ENCODE measurements at regions not wholly inside any gene's neighbourhood (a gene's known extent, or its start where the extent isn't known, plus 50 kb on each side); places are given as distances from the start of the nearest gene placed in this dataset.
A peak's percentile ranks its signal among the peaks of the same experiment; 100 is the strongest.

DNA sequence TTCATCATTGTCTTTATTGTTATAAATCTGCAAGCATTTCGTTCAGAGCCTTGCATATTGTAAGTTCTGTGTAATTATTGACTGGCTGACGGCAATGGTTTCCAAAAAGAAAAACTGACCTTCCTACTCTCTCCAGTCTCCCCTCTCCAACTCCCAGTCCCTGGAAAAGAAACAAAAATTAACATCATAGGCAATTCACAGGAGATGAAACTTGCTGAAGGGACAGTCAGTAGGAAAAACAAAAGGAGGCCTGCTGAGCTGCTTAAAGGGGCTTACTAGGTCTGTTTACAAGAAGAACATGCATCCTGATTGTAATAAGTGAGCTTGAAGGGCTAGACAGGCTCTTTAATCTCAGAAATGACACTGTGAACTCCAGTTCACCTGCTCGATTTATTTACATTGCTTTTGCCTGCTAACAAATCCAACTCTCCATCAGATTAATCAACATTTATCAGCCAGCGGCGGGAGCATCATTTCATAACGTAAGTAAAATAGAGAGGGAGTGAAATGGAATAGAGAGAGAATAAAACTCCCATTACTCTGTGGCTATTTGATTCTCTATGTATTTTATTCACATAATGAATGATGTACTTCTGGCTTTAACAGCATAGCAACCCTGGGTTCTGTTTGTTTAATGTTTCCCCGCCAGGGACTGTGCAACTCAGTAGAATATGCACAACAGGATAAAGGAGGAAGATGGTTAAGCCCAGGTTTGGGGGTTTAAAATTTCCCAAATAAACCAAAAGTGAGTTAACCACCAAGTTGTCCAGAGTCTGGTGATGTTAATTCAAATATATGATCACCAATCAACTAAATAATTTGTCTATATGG, 256.7 kb upstream of the SETBP1 start:
- H3K9me3 Mint-ChIP-seq, result peaks cover 17 to 19% of the 10 kb centered on the region in 2 donors
- DNase-seq (ENCODE audit: low spot score in 2 of 2) (no peak), ATAC-seq (no peak)
- peaks cover 0 to 5% of the 10 kb centered on the region in 2 donors for H3K36me3 Mint-ChIP-seq
- H3K27ac Mint-ChIP-seq, result no peak overlapping the region

GRCh38 chr18:44424645-44425035, 256.0 kb upstream of the SETBP1 start:
- Mint-ChIP-seq H3K9me3 (peaks cover 15 to 19% of the 10 kb centered on the region in 2 donors), H3K27ac (no peak overlapping the region), H3K36me3 (no peaks in the 10 kb centered on the region)
- ATAC-seq, result no peak
- DNase-seq (ENCODE audit: low spot score in 2 of 2), result no peak

DNA sequence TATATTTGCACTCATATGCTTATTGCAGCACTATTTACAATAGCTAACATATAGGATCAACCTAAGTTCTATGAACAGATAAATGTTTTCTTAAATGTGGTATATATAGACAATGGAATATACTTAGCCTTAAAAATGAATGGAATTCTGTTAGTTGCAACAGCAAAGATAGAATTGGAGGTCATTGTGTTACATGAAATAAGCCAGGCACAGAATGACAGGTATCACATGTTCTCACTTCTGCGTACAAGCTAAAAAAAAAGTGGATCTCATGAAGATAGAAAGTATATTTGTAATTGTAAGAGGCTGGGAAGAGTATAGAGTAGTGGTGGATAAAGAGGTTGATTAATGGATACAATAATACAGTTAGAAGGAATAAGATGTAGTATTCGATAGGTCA, 255.5 kb upstream of the SETBP1 start:
- ATAC-seq, result no peak
- no peak for DNase-seq (ENCODE audit: low spot score in 2 of 2)
- H3K36me3 Mint-ChIP-seq, result no peaks in the 10 kb centered on the region
- H3K27ac Mint-ChIP-seq, result no peak overlapping the region
- H3K9me3 Mint-ChIP-seq, result peaks cover 12 to 17% of the 10 kb centered on the region in 2 donors

DNA sequence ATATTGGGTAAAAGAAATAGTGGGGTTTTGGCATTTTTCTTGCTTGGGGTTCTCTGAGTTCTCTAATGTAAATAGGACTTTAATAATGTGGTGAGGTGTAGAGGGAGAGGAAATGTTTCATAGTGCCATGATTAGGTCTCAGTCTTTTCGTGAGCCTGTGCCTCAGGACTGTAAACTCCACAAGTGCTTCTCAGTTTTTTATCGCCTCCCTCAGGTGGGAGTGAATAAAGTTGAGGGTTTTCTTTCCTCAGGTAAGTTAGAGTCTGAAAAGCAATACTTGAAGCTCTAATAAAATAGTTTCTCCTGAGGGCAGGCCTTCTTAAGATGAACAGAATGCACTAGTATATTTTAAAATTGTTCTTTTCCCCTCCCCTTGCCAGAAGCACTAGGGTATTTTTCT, 243.1 kb upstream of the SETBP1 start:
- Mint-ChIP-seq H3K36me3 (peaks cover 0 to 6% of the 10 kb centered on the region in 2 donors), H3K27ac (no peak overlapping the region), H3K9me3 (peaks cover 13 to 19% of the 10 kb centered on the region in 2 donors)
- no peak for DNase-seq (ENCODE audit: low spot score in 2 of 2)
- no peak for ATAC-seq

DNA sequence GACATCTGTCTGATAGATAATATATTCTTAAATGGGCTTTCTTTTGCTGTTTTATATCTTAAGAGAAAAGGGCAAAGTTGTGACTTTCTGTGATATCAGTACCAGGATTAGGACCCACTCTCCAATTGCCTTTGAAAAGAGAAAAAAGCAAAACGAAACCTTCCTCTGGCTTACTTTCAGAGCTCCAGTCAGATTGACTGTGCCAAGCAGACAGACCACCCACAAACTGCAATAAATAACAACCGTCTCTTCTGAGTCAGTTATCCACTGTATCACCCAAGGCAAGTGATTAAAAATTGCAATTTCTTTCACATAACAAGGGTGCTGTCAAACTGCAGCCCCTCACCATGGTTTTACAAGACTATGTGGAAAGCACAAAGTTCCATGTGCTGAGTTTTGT, 230.5 kb upstream of the SETBP1 start:
- DNase-seq (ENCODE audit: low spot score in 2 of 2) (no peak), ATAC-seq (no peak)
- Mint-ChIP-seq H3K36me3 (no peaks in the 10 kb centered on the region), H3K9me3 (peaks cover 3 to 25% of the 10 kb centered on the region in 2 donors), H3K27ac (no peak overlapping the region)

- ATAC-seq (no peak), DNase-seq (ENCODE audit: low spot score in 2 of 2) (no peak)
- no peak overlapping the region for H3K27ac Mint-ChIP-seq
- no peaks in the 10 kb centered on the region for H3K36me3 Mint-ChIP-seq
- H3K9me3 Mint-ChIP-seq, result peaks cover 4 to 21% of the 10 kb centered on the region in 2 donors
Observed at GRCh38 chr18:44452346-44452745, 228.3 kb upstream of the SETBP1 start.

DNA sequence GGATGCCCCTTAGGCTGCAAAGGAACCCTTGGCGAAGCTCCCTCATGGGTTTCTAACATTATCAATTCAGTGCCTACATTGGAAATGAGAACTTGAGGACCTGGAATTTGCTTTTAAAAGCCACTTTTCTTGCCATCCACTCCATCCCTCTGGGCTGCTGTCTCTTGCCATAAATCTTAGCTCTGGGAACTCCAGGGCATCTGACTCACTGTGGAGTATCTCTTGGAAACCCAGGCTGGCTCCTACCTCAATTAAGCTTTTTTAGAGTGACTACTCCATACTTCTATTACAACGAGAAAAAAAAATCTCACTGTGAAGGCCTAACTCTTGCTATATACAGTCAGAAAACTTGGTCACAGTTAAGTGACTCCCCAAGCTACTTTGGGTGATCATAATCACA, 227.2 kb upstream of the SETBP1 start:
- H3K9me3 Mint-ChIP-seq, result peaks cover 8 to 19% of the 10 kb centered on the region in 2 donors
- H3K36me3 Mint-ChIP-seq, result no peaks in the 10 kb centered on the region
- no peak for DNase-seq (ENCODE audit: low spot score in 2 of 2)
- H3K27ac Mint-ChIP-seq, result no peak overlapping the region
- ATAC-seq, result no peak

GRCh38 chr18:44458777-44459176, 221.9 kb upstream of the SETBP1 start:
- ATAC-seq (peak; percentile 62 to 78), DNase-seq (ENCODE audit: low spot score in 2 of 2) (no peak)
- Mint-ChIP-seq H3K9me3 (peaks cover 11 to 16% of the 10 kb centered on the region in 2 donors), H3K36me3 (no peaks in the 10 kb centered on the region), H3K27ac (no peak overlapping the region)

DNA sequence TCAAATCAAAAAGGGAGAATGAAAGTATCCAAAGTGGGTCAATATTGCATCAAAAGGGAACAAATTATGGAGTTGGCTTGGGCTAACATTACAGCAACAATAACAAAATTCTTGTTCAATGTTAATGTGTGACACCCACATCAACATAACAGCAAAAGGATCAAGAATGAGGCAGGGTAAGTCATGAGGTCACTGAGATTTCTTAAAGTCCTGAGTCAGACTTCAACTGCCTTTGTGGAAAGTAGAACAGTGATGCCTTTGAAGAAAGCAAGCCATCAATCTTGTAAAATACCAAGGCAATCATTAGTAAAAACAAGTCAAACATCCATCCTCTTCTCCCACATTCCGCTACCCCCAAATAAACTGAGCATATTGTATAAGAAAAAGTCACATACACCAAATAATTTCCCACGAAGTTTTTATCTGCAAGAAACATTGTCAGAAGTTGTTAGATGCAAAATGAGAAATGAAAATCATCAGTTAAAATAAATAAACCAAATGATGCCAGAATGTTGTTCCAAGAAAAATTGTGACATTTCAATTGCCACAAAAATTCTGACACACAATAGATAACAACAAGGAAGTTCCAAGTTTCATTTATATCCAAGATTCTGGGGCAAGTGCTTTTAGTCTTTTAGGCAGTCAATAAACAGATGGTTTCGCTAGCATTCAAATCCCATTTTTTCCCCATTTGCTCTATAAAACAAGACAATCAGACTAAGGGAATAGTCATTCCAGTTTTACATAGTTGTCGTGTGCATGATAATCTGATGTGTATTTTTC, 216.1 kb upstream of the SETBP1 start:
- DNase-seq (ENCODE audit: low spot score in 2 of 2) (no peak), ATAC-seq (no peak)
- peaks cover 8 to 18% of the 10 kb centered on the region in 2 donors for H3K9me3 Mint-ChIP-seq
- H3K27ac Mint-ChIP-seq, result no peak overlapping the region
- no peaks in the 10 kb centered on the region for H3K36me3 Mint-ChIP-seq

DNA sequence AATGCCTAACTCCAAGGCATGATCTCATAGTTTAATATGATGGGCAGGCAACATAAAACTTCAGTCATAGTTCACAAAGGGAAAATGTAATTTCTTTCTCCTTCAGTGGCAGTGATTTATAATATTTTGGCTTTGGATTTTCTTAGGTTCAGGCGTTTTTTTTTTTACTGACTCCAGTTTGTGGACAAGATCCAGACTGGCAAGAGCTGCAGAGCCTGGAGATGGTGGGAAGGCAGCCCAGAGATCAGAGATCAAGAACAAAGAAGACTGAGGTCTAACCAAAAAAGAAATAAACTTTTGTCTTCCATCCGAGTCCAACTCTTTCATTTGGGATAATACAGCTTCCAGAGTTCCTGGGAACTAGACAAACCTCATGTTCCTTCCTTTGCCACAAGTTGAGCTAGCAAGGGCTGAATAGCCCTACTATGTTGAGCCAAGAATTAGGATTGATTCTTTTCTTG, 215.3 kb upstream of the SETBP1 start:
- Mint-ChIP-seq H3K27ac (no peak overlapping the region), H3K9me3 (peaks cover 8 to 18% of the 10 kb centered on the region in 2 donors), H3K36me3 (no peaks in the 10 kb centered on the region)
- ATAC-seq, result no peak
- no peak for DNase-seq (ENCODE audit: low spot score in 2 of 2)

GRCh38 chr18:44466997-44467396, 213.7 kb upstream of the SETBP1 start:
- H3K27ac Mint-ChIP-seq, result no peak overlapping the region
- H3K36me3 Mint-ChIP-seq, result no peaks in the 10 kb centered on the region
- no peak for ATAC-seq
- no peak for DNase-seq (ENCODE audit: low spot score in 2 of 2)
- peaks cover 8 to 18% of the 10 kb centered on the region in 2 donors for H3K9me3 Mint-ChIP-seq

DNA sequence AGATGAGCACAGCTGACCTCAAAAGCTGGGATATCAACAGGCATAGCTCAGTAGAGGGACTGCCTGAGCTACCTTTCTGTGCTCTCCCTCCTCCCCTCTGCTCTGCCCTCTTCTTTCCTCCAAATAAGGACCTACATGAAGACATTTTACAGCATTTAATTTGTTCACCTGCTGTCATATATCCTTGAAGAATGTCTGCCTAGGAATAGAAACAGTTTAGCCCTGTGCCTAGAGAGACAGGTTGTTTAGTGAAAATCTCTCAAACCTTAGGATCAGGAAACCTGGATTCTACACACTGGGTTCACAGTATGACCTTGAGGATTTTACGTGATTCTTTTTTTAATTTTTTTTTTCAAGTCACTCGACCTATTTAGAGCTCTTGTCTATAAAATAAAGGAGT, 213.0 kb upstream of the SETBP1 start:
- DNase-seq (ENCODE audit: low spot score in 2 of 2) (no peak), ATAC-seq (no peak)
- H3K27ac Mint-ChIP-seq, result no peak overlapping the region
- no peaks in the 10 kb centered on the region for H3K36me3 Mint-ChIP-seq
- H3K9me3 Mint-ChIP-seq, result peaks cover 8 to 18% of the 10 kb centered on the region in 2 donors

GRCh38 chr18:44473394-44474066, 207.2 kb upstream of the SETBP1 start:
- H3K27ac Mint-ChIP-seq, result no peak overlapping the region
- peaks cover 20 to 22% of the 10 kb centered on the region in 2 donors for H3K9me3 Mint-ChIP-seq
- no peak for DNase-seq (ENCODE audit: low spot score in 2 of 2)
- ATAC-seq, result no peak
- peaks cover 0 to 5% of the 10 kb centered on the region in 2 donors for H3K36me3 Mint-ChIP-seq

GRCh38 chr18:44474067-44474411, 206.6 kb upstream of the SETBP1 start:
- DNase-seq (ENCODE audit: low spot score in 2 of 2), result no peak
- no peak overlapping the region for H3K27ac Mint-ChIP-seq
- peaks cover 0 to 9% of the 10 kb centered on the region in 2 donors for H3K36me3 Mint-ChIP-seq
- H3K9me3 Mint-ChIP-seq, result peaks cover 20 to 23% of the 10 kb centered on the region in 2 donors
- ATAC-seq, result no peak

GRCh38 chr18:44474591-44474990, 206.1 kb upstream of the SETBP1 start:
- ATAC-seq, result no peak
- peaks cover 0 to 15% of the 10 kb centered on the region in 2 donors for H3K36me3 Mint-ChIP-seq
- H3K9me3 Mint-ChIP-seq, result peaks cover 20 to 23% of the 10 kb centered on the region in 2 donors
- DNase-seq (ENCODE audit: low spot score in 2 of 2), result no peak
- H3K27ac Mint-ChIP-seq, result no peak overlapping the region

DNA sequence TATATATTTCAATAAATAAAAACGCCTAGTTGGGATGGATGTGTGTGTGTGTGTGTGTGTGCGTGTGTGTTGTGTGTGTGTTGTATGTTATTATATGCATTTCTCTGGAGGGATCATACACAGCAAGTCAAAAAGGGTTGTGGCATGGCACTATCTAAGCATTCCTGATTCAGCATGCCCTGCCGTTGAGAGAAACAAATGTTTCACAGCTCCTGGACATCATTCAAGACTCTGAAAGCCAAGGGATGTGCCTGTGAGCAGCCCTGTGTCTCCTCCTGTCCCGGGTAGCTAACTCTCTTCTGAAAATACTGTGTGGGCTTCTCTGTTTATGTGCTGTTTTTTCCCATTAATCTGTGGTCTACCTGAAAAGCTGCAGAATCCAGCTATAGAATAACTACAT, 197.9 kb upstream of the SETBP1 start:
- no peak for DNase-seq (ENCODE audit: low spot score in 2 of 2)
- H3K9me3 Mint-ChIP-seq, result peaks cover 15 to 17% of the 10 kb centered on the region in 2 donors
- no peak for ATAC-seq
- H3K36me3 Mint-ChIP-seq, result peaks cover 0 to 34% of the 10 kb centered on the region in 2 donors
- no peak overlapping the region for H3K27ac Mint-ChIP-seq

GRCh38 chr18:44495151-44495550, 185.5 kb upstream of the SETBP1 start:
- DNase-seq (ENCODE audit: low spot score in 2 of 2) (no peak), ATAC-seq (no peak)
- H3K36me3 Mint-ChIP-seq, result no peaks in the 10 kb centered on the region
- peaks cover 5 to 9% of the 10 kb centered on the region in 2 donors for H3K9me3 Mint-ChIP-seq
- no peak overlapping the region for H3K27ac Mint-ChIP-seq

Data from activated naive CD4-positive, alpha-beta T cell treated with anti-CD3 and anti-CD28 coated beads, Interleukin-2, amount 50 U/mL, for 72 hours (primary cell).